H54 (cell line): ENCODE measurements at regions not wholly inside any gene's neighbourhood (a gene's known extent, or its start where the extent isn't known, plus 50 kb on each side); places are given as distances from the start of the nearest gene placed in this dataset.

Source experiments
- DNase-seq: peaks from one replicate; pipeline ENCODE4 v3.0.0; 2011; ENCODE audit warnings: low spot score, mixed read lengths; ENCODE audit not compliant: insufficient read length
- FAIRE-seq: peaks from 3 replicates; lab custom pipeline; 2011; peaks lifted over from hg19 to GRCh38; lab: Jason Lieb, UNC
- POLR2A ChIP-seq: IDR thresholded peaks from 2 replicates; pipeline ENCODE4 v1.6.1; 2011; ENCODE audit warnings: low read depth, mild to moderate bottlenecking, low read length

GRCh38 chr10:125369382-125370326 is 209.3 kb upstream of the CTBP2 start:
- DNase-seq (no peak), FAIRE-seq (no peak)
- TF ChIP-seq POLR2A, result no peak

GRCh38 chr10:125368146-125368545 is 207.8 kb upstream of the CTBP2 start:
- TF ChIP-seq POLR2A, result no peak
- no peak for FAIRE-seq
- no peak for DNase-seq

GRCh38 chr10:125363791-125364190 is 203.4 kb upstream of the CTBP2 start:
- FAIRE-seq (no peak), DNase-seq (no peak)
- no peak for TF ChIP-seq POLR2A

- DNase-seq (no peak), FAIRE-seq (no peak)
- TF ChIP-seq POLR2A, result no peak
These were observed 202.6 kb upstream of the CTBP2 start for GRCh38 chr10:125362950-125363349.

GRCh38 chr10:125359401-125359800 is 199.0 kb upstream of the CTBP2 start:
- no peak for TF ChIP-seq POLR2A
- DNase-seq (no peak), FAIRE-seq (no peak)

GRCh38 chr10:125355657-125356056 is 195.3 kb upstream of the CTBP2 start:
- no peak for TF ChIP-seq POLR2A
- no peak for DNase-seq
- FAIRE-seq, result no peak

GRCh38 chr10:125350519-125350918 is 190.2 kb upstream of the CTBP2 start:
- no peak for FAIRE-seq
- TF ChIP-seq POLR2A, result no peak

GRCh38 chr10:125348536-125348935 is 188.2 kb upstream of the CTBP2 start:
- no peak for FAIRE-seq
- TF ChIP-seq POLR2A, result no peak
- no peak for DNase-seq

More at GRCh38 chr10:125350519-125350918, 190.2 kb upstream of the CTBP2 start:
- DNase-seq, result no peak

- DNase-seq (no peak), FAIRE-seq (no peak)
- TF ChIP-seq POLR2A, result no peak
These were observed 184.3 kb upstream of the CTBP2 start for GRCh38 chr10:125344573-125345171.

- no peak for TF ChIP-seq POLR2A
- DNase-seq (no peak), FAIRE-seq (no peak)
These were observed 183.6 kb upstream of the CTBP2 start for GRCh38 chr10:125343983-125344382.

- peak; percentile 50 for FAIRE-seq
- TF ChIP-seq POLR2A, result no peak
- no peak for DNase-seq
These were observed 183.0 kb upstream of the CTBP2 start for GRCh38 chr10:125343118-125343925.

GRCh38 chr10:125341611-125342010 is 181.2 kb upstream of the CTBP2 start:
- no peak for FAIRE-seq
- no peak for DNase-seq
- TF ChIP-seq POLR2A, result no peak

GRCh38 chr10:125340903-125341302 is 180.5 kb upstream of the CTBP2 start:
- no peak for TF ChIP-seq POLR2A
- FAIRE-seq, result no peak
- no peak for DNase-seq

- no peak for FAIRE-seq
- DNase-seq, result no peak
- TF ChIP-seq POLR2A, result no peak
These were observed 177.1 kb upstream of the CTBP2 start for GRCh38 chr10:125337510-125337909.

GRCh38 chr10:125334545-125334944 is 174.2 kb upstream of the CTBP2 start:
- TF ChIP-seq POLR2A, result no peak
- no peak for FAIRE-seq
- no peak for DNase-seq
